AG10803 (cell line): ENCODE measurements at regions not wholly inside any gene's neighbourhood (a gene's known extent, or its start where the extent isn't known, plus 50 kb on each side); places are given as distances from the start of the nearest gene placed in this dataset.

Source experiments
- DNase-seq: peaks from one replicate; pipeline ENCODE4 v3.0.0; 2010; ENCODE audit warnings: low read depth
- H3K4me3 ChIP-seq: 2 replicates; pipeline ENCODE4 v1.5.1; 2011; ENCODE audit warnings: mild to moderate bottlenecking, low read length, control low read depth
- TF ChIP-seq, protein P1 (sequence below): conservative IDR thresholded peaks from 2 replicates; pipeline ENCODE4 v1.5.1; 2011; ENCODE audit warnings: mild to moderate bottlenecking, low read length, control low read depth, inconsistent platforms

- TF ChIP-seq, protein P1, sequence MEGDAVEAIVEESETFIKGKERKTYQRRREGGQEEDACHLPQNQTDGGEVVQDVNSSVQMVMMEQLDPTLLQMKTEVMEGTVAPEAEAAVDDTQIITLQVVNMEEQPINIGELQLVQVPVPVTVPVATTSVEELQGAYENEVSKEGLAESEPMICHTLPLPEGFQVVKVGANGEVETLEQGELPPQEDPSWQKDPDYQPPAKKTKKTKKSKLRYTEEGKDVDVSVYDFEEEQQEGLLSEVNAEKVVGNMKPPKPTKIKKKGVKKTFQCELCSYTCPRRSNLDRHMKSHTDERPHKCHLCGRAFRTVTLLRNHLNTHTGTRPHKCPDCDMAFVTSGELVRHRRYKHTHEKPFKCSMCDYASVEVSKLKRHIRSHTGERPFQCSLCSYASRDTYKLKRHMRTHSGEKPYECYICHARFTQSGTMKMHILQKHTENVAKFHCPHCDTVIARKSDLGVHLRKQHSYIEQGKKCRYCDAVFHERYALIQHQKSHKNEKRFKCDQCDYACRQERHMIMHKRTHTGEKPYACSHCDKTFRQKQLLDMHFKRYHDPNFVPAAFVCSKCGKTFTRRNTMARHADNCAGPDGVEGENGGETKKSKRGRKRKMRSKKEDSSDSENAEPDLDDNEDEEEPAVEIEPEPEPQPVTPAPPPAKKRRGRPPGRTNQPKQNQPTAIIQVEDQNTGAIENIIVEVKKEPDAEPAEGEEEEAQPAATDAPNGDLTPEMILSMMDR, result no peak
- H3K4me3 ChIP-seq, result no peak overlapping the region
- no peak for DNase-seq
These were observed 109.9 kb downstream of the IRX5 start for GRCh38 chr16:55040366-55041086.

GRCh38 chr16:55041540-55042234 is 111.0 kb downstream of the IRX5 start:
- H3K4me3 ChIP-seq, result no peak overlapping the region
- DNase-seq, result no peak
- TF ChIP-seq, protein P1, result no peak

DNA sequence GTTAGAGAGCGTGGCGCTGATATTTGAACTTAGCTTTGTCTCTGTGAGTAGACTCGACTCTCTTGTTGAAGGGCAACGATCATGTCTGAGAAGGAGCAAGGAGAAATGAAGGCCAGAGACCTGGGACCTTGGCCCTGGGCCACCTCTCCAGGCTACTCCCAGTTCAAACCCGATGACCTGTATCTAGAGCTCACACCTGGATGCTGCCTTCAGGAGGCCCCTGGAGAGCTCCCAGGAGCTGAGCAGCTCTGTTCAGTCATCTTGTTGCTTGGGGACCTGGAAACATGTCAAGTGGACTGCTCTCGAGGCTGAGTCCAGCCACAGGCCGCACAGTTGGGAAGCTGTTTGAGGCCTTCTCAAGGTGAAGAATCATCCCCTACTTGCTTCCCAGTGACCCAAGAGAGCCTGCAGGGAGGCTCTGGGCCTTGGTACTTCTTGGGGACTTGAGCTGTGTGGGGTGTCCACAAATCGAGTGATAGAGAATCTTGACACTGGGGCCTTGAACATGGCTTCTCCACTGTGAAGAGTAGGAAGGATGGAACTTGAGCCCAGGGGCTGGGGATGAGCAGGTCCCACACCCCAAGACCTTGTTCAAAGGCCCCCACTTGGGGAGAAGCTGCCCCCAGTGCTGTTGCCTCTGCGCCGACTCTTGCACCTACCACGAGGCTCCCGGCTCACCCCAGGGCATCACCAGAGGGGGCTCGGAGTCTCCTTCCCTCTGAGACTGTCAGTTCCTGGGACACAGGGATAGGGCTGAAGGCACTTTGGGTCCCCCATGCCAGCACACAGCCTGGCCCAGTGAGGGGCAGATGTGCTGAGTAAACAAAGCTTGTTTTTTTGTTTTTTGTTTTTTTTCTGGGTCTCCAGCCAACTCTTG is 112.1 kb downstream of the IRX5 start:
- no peak for DNase-seq
- TF ChIP-seq, protein P1, result no peak
- H3K4me3 ChIP-seq, result no peak overlapping the region

- no peak for DNase-seq
- TF ChIP-seq, protein P1, result no peak
- no peak overlapping the region for H3K4me3 ChIP-seq
These were observed 112.8 kb downstream of the IRX5 start for GRCh38 chr16:55043499-55043898.

DNA sequence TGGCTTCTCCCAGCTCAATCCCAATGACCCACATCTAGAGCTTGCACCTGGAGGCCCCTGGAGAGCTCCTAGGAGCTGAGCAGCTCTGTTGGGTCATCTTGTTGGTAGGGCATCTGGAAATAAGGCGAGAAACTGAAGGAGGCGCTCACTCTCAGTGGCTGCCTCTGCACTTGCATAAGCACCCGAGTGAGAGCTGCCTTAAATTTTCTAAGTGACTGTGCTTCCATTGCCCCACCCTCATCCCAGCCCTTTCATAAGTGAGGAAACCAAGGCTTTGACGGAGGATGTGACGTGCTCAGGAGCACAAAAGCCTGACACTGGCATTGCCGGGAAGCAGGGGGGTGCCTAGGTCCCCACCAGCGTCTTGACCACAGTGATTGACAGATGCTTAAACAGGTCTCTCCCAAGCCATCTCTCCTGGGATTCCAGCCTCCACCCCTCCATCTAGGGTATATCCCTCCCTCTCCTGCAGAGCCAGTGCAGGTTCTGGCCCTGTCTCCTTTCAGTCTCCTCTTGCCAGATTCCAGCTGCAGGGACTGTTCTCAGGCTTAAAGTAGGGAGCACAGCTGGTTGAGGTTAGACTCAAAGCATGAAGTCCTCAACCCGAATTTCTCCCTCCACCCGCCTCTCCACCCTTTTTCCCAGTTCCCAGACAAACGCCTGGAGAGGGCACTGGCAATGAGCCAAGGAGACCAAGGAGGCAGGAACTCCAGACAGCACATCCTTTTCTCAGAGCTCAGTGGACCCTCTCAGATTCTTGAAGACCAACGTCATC is 113.7 kb downstream of the IRX5 start:
- no peak for DNase-seq
- TF ChIP-seq, protein P1, result no peak
- H3K4me3 ChIP-seq, result no peak overlapping the region

DNA sequence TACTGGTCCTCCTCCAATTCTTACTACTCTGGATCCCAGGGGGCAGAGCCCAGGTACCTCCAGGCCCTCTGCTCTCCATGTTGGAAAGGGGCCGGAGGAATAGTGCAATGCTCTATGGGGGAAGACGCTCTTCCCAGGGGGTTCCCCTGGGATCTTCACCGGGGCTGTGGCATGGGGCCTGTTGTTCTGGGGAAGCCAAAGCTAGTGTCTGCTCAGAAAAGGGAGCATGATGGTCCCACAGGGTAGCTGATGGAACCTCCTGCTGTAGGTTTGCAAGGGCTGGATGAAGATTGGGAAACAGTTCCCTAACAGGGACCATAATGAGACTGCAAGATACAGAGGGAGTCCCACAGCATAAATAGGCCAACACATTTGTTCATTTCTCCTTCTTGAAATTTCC is 114.7 kb downstream of the IRX5 start:
- no peak overlapping the region for H3K4me3 ChIP-seq
- TF ChIP-seq, protein P1, result no peak
- DNase-seq, result no peak
